OCI-LY3 (cell line): ENCODE measurements at regions not wholly inside any gene's neighbourhood (a gene's known extent, or its start where the extent isn't known, plus 50 kb on each side); places are given as distances from the start of the nearest gene placed in this dataset.
A peak's percentile ranks its signal among the peaks of the same experiment; 100 is the strongest.
"Not testable (repeated sequence)": the region's sequence is repeated elsewhere in the genome, so short reads cannot be mapped to it uniquely, and the experiment has no call there.

Experiments
- H2AFZ ChIP-seq: fragments of 200-600, 300-600 bp; shearing (Covaris generic); 2 replicates; pipeline ENCODE4 v1.6.0; 2014; ENCODE audit warnings: antibody characterized with exemption, low read depth, low read length
- H3K27ac ChIP-seq: fragments of 200-600, 300-600 bp; sonication (generic); 2 replicates; pipeline ENCODE4 v1.5.1; 2014; ENCODE audit warnings: mild to moderate bottlenecking, low read length, moderate library complexity, mixed read lengths
- H3K27me3 ChIP-seq: fragments of 200-600, 300-600 bp; sonication (generic); 2 replicates; pipeline ENCODE4 v1.6.1; 2014; ENCODE audit warnings: low read depth, low read length, mixed read lengths
- H3K36me3 ChIP-seq: fragments of 200-600, 300-600 bp; sonication (generic); replicated peaks from 2 replicates; pipeline ENCODE3; 2014; ENCODE audit warnings: low read depth, low read length, mixed read lengths
- H3K4me1 ChIP-seq: fragments of 300-600, 200-600 bp; sonication (generic); 2 replicates; pipeline ENCODE4 v1.6.1; 2014; ENCODE audit warnings: low read length, mixed read lengths
- H3K4me2 ChIP-seq: fragments of 200-600, 300-600 bp; sonication (generic); 2 replicates; pipeline ENCODE4 v1.6.1; 2014; ENCODE audit warnings: low read length, mixed read lengths
- H3K4me3 ChIP-seq: fragments of 300-600, 200-600 bp; sonication (generic); 2 replicates; pipeline ENCODE4 v1.5.1; 2014; ENCODE audit warnings: antibody characterized with exemption, mild to moderate bottlenecking, low read length, moderate library complexity
- H3K79me2 ChIP-seq: fragments of 300-600, 200-600 bp; shearing (Covaris generic); 2 replicates; pipeline ENCODE4 v1.6.1; 2014; ENCODE audit warnings: mild to moderate bottlenecking, low read length, mixed read lengths
- H3K9ac ChIP-seq: fragments of 300-600, 200-600 bp; shearing (Covaris generic); 2 replicates; pipeline ENCODE4 v1.6.0; 2014; ENCODE audit warnings: mild to moderate bottlenecking, low read length, moderate library complexity
- H3K9me3 ChIP-seq: fragments of 200-600, 300-600 bp; shearing (Covaris generic); 2 replicates; pipeline ENCODE4 v1.6.1; 2014; ENCODE audit warnings: low read length, mixed read lengths; ENCODE audit not compliant: insufficient read depth
- H4K20me1 ChIP-seq: fragments of 200-600, 300-600 bp; sonication (generic); 2 replicates; pipeline ENCODE4 v1.6.1; 2016; ENCODE audit warnings: low read length, mixed read lengths; ENCODE audit not compliant: insufficient read depth
- TF ChIP-seq, protein P1 (sequence below): fragments of 200-600, 300-600 bp; sonication (generic); IDR thresholded peaks from 2 replicates; pipeline ENCODE4 v1.5.1; 2014; ENCODE audit warnings: antibody characterized with exemption, low read length, low read depth

DNA sequence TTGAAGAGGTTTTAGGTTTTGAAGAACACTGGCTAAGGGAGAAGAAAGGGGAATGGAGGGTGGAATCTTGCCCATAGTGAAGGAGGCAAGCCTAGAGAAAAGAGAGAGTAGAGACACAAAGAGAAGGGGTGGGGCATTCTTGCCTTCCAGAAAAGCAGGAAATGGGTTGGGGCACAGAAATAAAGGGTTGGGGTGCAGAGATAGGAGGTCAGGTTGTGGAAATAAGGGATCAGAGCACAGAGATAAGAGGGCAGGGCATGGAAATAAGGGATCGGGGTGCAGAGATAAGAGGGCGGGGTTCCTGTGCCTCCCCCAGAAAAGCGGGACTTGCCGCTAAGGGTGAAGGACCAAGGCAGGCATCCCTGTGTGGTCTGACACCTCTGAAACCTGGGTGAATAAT is 69.9 kb downstream of the ALG1L2 start:
- H3K4me2 ChIP-seq, H3K27me3 ChIP-seq, H3K9ac ChIP-seq, H3K27ac ChIP-seq, H3K4me3 ChIP-seq, H3K36me3 ChIP-seq, H3K9me3 ChIP-seq, H4K20me1 ChIP-seq, H3K4me1 ChIP-seq, H2AFZ ChIP-seq, H3K79me2 ChIP-seq: not testable (repeated sequence)

DNA sequence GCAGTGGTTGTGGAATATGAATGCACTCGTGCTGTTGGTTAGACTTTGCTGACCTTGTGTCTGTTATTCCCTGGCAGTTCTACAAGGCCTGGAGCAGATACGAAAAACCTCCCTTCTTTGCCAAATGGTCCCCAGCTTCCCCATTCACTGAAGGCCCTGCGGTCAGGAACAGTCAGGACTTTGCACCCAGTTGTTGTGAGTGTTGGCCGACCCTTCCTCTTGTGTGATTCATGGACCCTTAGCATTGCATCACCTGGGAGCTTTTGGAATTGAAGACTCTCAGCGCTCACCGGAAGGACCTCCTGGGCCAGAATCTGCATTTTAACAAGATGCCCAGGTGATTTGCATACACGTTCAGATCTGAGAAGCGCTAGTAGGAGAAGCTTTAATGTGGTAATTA is 71.6 kb downstream of the ALG1L2 start:
- H3K4me1 ChIP-seq, H2AFZ ChIP-seq, H3K27me3 ChIP-seq, H3K79me2 ChIP-seq, H3K36me3 ChIP-seq, H3K4me2 ChIP-seq, H4K20me1 ChIP-seq, H3K9ac ChIP-seq, H3K4me3 ChIP-seq, H3K27ac ChIP-seq, H3K9me3 ChIP-seq: not testable (repeated sequence)

DNA sequence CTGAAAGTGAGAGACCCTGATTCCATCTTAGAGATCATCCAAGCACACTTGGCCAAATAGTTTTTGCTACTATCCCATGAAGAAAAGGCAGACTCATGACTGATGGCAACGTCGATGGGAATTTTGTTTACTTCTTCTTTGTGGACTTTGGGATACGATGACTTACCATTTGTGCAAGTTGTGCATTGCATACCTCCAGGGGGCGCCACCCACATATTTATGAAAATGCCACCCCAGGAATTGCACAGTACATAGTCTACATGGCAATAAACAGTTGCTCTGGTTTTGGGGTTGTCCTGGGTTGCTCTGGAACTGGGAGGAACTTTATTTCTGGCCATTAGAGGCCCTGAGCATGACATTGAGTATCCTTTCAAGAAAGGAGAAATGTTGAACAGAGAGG is 73.8 kb downstream of the ALG1L2 start:
- TF ChIP-seq, protein P1, sequence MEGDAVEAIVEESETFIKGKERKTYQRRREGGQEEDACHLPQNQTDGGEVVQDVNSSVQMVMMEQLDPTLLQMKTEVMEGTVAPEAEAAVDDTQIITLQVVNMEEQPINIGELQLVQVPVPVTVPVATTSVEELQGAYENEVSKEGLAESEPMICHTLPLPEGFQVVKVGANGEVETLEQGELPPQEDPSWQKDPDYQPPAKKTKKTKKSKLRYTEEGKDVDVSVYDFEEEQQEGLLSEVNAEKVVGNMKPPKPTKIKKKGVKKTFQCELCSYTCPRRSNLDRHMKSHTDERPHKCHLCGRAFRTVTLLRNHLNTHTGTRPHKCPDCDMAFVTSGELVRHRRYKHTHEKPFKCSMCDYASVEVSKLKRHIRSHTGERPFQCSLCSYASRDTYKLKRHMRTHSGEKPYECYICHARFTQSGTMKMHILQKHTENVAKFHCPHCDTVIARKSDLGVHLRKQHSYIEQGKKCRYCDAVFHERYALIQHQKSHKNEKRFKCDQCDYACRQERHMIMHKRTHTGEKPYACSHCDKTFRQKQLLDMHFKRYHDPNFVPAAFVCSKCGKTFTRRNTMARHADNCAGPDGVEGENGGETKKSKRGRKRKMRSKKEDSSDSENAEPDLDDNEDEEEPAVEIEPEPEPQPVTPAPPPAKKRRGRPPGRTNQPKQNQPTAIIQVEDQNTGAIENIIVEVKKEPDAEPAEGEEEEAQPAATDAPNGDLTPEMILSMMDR = peak; percentile 25
- not testable (repeated sequence) for H3K4me3 ChIP-seq, H3K4me1 ChIP-seq, H3K36me3 ChIP-seq, H2AFZ ChIP-seq, H3K4me2 ChIP-seq, H3K79me2 ChIP-seq, H3K27me3 ChIP-seq, H4K20me1 ChIP-seq, H3K9me3 ChIP-seq, H3K27ac ChIP-seq, H3K9ac ChIP-seq

DNA sequence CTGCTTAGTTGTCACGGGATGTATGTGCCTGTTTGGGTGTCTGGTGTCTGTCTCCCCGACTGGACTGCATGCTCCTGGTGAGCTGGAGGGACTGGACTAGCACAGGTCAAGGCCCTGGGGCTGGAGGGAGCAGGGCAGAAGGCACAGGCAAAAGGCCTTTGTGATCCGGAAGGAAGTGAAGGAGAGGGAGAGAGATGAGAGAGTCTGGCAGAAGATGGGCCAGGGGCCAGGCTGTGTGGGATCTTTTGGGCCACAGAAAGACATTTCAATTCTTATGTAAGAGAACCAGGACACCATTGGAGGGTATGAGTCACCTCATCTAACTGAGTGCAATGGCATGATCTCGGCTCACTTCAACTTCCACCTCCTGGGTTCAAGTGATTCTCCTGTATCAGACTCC is 85.2 kb downstream of the ALG1L2 start:
- not testable (repeated sequence) for H3K4me1 ChIP-seq, H3K9me3 ChIP-seq, H3K4me2 ChIP-seq, H3K4me3 ChIP-seq, H3K27me3 ChIP-seq, H3K27ac ChIP-seq, H3K9ac ChIP-seq, H2AFZ ChIP-seq, H3K79me2 ChIP-seq, H4K20me1 ChIP-seq, H3K36me3 ChIP-seq

DNA sequence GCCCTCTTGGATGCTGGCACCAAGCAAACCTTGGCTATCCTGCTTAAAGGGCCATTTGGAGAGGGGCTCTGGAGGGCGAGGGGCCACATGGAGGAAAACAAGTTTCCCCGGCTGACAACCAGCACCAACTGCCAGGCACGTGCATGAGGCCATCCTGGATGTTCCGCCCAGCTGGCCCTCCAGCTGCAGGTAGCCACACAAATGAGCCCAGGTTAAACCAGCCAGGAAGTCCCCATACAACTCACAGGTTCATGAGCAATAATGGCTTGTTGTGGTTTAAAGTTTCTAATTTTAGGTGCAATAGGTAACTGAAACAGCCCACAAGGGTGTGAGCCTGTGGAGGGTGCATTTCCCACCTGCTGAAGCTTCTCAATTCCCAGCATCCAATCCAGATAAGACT is 93.6 kb downstream of the ALG1L2 start:
- H3K36me3 ChIP-seq, H3K79me2 ChIP-seq, H3K27ac ChIP-seq, H3K9me3 ChIP-seq, H4K20me1 ChIP-seq, H3K9ac ChIP-seq, H2AFZ ChIP-seq, H3K4me2 ChIP-seq, H3K4me3 ChIP-seq, H3K27me3 ChIP-seq: not testable (repeated sequence)
- peaks cover 33% of the 10 kb centered on the region for H3K4me1 ChIP-seq

DNA sequence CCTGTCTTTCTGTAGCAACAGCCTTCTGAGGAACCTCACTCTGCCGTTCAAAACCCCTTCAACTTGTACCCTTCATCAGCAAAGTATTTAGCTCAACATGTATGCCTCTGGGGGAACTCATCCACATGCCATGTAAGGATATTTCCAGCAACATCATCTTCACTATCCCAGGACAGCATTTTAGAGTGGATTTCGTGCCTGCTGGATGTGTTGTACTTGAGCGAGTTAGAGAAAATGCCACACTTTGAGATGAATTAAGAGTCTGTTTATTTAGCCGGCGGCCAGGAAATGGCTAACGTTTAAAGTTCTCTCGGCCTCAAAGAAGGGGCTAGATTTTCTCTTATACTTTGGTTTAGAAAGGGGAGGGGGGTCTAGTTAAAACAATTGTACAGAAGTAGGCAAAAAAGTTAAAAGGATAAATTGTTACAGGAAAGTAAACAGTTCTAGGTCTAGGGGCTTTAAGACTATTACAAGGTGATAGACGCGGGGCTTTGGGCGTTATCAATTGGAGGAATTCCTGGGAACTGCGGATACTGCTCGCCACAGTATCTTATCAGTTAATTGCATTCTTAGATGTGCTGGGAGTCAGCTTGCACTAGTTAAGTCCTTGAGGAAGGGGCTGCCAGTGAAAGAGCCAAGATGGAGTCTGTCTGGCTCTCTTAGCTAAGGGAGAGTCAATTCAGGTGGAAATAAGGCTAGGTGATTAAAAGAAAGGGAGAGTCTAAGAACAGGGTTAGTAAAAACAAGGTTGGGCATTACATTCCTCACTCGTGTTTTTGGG is 95.0 kb downstream of the ALG1L2 start:
- H3K9ac ChIP-seq, H3K36me3 ChIP-seq, H3K4me2 ChIP-seq, H4K20me1 ChIP-seq, H2AFZ ChIP-seq, H3K4me3 ChIP-seq, H3K9me3 ChIP-seq, H3K27ac ChIP-seq, H3K27me3 ChIP-seq, H3K79me2 ChIP-seq: not testable (repeated sequence)
- H3K4me1 ChIP-seq = peaks cover 33% of the 10 kb centered on the region

DNA sequence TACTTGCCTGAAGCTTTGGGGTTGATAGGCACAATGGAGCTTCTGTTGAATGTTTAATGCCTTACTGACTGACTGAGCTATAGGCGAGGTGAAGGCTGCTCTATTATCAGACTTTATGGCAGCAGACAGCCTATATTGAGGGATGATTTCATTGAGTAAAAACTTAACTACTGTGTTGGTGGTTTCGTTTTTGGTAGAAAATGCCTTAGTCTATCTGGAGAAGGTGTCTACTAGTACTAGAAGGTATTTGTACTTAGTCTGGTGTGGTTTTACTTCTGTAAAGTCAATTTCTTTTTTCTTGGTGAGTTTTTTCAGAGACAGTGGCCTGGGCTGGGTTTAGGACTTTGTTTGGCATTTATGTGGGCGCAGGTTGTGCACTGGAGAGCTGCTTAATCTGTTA is 97.2 kb downstream of the ALG1L2 start:
- not testable (repeated sequence) for H3K36me3 ChIP-seq, H2AFZ ChIP-seq, H4K20me1 ChIP-seq, H3K79me2 ChIP-seq, H3K9me3 ChIP-seq, H3K27me3 ChIP-seq
- peak overlapping the region; percentile 68 for H3K27ac ChIP-seq
- peak overlapping the region; percentile 55; the same call in 1 of the 2 replicates for H3K9ac ChIP-seq
- H3K4me2 ChIP-seq = peak overlapping the region; percentile 93
- H3K4me3 ChIP-seq = peak overlapping the region; percentile 76
- H3K4me1 ChIP-seq = peaks cover 29% of the 10 kb centered on the region

DNA sequence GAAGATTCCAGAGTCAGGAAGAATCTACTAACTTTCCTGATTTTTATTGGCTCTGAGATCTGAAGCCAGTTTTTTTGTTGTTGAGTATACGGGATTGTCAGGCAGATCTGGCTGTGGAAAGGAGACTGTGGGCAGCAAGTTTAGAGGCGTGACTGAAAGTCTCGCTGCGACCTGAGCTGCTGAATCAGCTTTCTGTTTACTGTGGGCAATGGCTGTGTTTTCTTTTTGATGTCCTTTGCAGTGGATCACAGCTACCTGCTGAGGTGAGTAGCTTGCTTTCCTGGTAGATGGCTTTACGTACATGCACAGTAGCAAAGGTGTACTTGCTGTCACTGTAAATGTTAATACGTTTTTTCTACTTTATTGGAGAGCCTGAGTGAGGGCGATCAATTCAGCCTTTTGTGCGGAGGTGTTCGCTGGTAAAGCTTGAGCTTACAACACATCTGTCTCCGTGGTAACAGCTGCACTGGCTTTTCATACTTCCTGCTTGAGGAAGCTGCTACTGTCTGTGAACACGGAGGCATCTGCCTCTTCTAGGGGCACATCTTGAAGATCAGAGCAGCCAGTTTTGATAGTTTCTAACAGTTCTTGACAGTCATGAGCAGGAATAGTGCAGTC is 97.8 kb downstream of the ALG1L2 start:
- not testable (repeated sequence) for H3K36me3 ChIP-seq, H3K9me3 ChIP-seq, H3K79me2 ChIP-seq, H4K20me1 ChIP-seq, H3K27me3 ChIP-seq
- Histone ChIP-seq H3K4me1 (peaks cover 26% of the 10 kb centered on the region), H3K9ac (peak overlapping the region; percentile 55), H2AFZ (peak overlapping the region; percentile 66; the same call in 1 of the 2 replicates), H3K27ac (peak overlapping the region; percentile 68), H3K4me3 (peak overlapping the region; percentile 76), H3K4me2 (peak overlapping the region; percentile 93)

DNA sequence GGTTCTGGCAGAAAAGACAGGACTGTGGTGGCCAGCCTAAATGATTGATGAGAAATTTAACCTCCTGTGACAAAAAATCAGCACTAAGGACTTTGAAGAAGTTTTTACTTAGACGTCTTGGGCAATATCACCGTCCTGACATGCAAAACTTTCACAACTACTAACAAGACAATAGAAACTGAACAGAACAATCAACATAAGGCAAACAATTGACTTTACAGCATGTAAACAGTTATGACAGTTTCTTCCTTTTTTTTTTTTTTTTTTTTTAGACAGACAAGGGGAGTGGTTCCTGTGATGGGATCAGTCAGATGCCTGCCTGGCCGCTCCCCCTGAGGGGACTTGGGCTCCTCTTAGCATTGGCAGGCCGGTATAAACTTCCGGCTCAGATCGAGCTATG is 100.8 kb downstream of the ALG1L2 start:
- H3K4me1 ChIP-seq = peaks cover 16% of the 10 kb centered on the region
- H2AFZ ChIP-seq, H4K20me1 ChIP-seq, H3K27me3 ChIP-seq, H3K36me3 ChIP-seq, H3K4me3 ChIP-seq, H3K79me2 ChIP-seq, H3K9ac ChIP-seq, H3K27ac ChIP-seq, H3K4me2 ChIP-seq, H3K9me3 ChIP-seq: not testable (repeated sequence)
